ENCODE measurements at regions not wholly inside any gene's neighbourhood (a gene's known extent, or its start where the extent isn't known, plus 50 kb on each side); places are given as distances from the start of the nearest gene placed in this dataset.

GRCh38 chr18:46236156-46236555, 132.0 kb downstream of the HAUS1 start:
- intact Hi-C loops (cut with DNase I, micrococcal nuclease) = no loop called here
- Histone ChIP-seq H3K27ac (ENCODE audit: low read depth in 1 of 2, low read length in 2 of 2) (no peak overlapping the region), H3K9me3 (ENCODE audit: control insufficient read depth in 1 of 2, insufficient read depth in 1 of 2, low read length in 2 of 2) (no peaks in the 10 kb centered on the region), H3K4me3 (ENCODE audit: low read length) (no peak overlapping the region), H3K4me1 (ENCODE audit: insufficient read depth, low read length) (no peaks in the 10 kb centered on the region), H3K27me3 (ENCODE audit: control insufficient read depth in 1 of 2, insufficient read depth in 2 of 2, low read length in 2 of 2) (no peaks in the 10 kb centered on the region), H3K36me3 (ENCODE audit: insufficient read depth, low read length) (peaks cover 11% of the 10 kb centered on the region)
- H3K27ac Mint-ChIP-seq = no peak overlapping the region
- peaks cover 67% of the 10 kb centered on the region for H3K4me1 Mint-ChIP-seq (ENCODE audit: low read depth)
- no peak for ATAC-seq (ENCODE audit: poor library complexity)
- ChIA-PET CTCF (interaction anchor here (0.7 kb wide), 1 partner anchor 62 kb away, joined by 4 read pairs; a partner anchor contains a TSS), POLR2A (no interaction called here)
- TF ChIP-seq CTCF (IDR thresholded peaks at IDR 0.05) = no peak
- H3K4me3 Mint-ChIP-seq = no peak overlapping the region
- peaks cover 22% of the 10 kb centered on the region for H3K36me3 Mint-ChIP-seq (ENCODE audit: low read depth)
- H3K9me3 Mint-ChIP-seq = no peaks in the 10 kb centered on the region
- no peak for DNase-seq
- H3K27me3 Mint-ChIP-seq = no peaks in the 10 kb centered on the region

- Mint-ChIP-seq H3K36me3 (ENCODE audit: low read depth) (peaks cover 22% of the 10 kb centered on the region), H3K27ac (no peak overlapping the region), H3K4me1 (ENCODE audit: low read depth) (peaks cover 57% of the 10 kb centered on the region), H3K27me3 (no peaks in the 10 kb centered on the region), H3K4me3 (no peak overlapping the region), H3K9me3 (no peaks in the 10 kb centered on the region)
- ATAC-seq (ENCODE audit: poor library complexity) = no peak
- CTCF ChIA-PET = no interaction called here
- H3K36me3 ChIP-seq (ENCODE audit: insufficient read depth, low read length) = peaks cover 11% of the 10 kb centered on the region
- TF ChIP-seq CTCF (IDR thresholded peaks at IDR 0.05) = no peak
- no peaks in the 10 kb centered on the region for H3K27me3 ChIP-seq (ENCODE audit: control insufficient read depth in 1 of 2, insufficient read depth in 2 of 2, low read length in 2 of 2)
- DNase-seq = no peak
- H3K4me1 ChIP-seq (ENCODE audit: insufficient read depth, low read length) = no peaks in the 10 kb centered on the region
- H3K4me3 ChIP-seq (ENCODE audit: low read length) = no peak overlapping the region
- intact Hi-C loops (cut with DNase I, micrococcal nuclease) = no loop called here
- POLR2A ChIA-PET = interaction anchor here (0.6 kb wide), 1 partner anchor 63 kb away, joined by 3 read pairs; no protein-coding TSS in a partner anchor
- H3K9me3 ChIP-seq (ENCODE audit: control insufficient read depth in 1 of 2, insufficient read depth in 1 of 2, low read length in 2 of 2) = no peaks in the 10 kb centered on the region
- H3K27ac ChIP-seq (ENCODE audit: low read depth in 1 of 2, low read length in 2 of 2) = no peak overlapping the region
Measured at GRCh38 chr18:46237891-46238290, 133.7 kb downstream of the HAUS1 start.

GRCh38 chr18:46239549-46239948, 135.4 kb downstream of the HAUS1 start:
- peaks cover 11% of the 10 kb centered on the region for H3K36me3 ChIP-seq (ENCODE audit: insufficient read depth, low read length)
- Mint-ChIP-seq H3K27ac (peak overlapping the region; percentile 54), H3K36me3 (ENCODE audit: low read depth) (peaks cover 22% of the 10 kb centered on the region), H3K4me3 (no peak overlapping the region), H3K4me1 (ENCODE audit: low read depth) (peaks cover 54% of the 10 kb centered on the region), H3K9me3 (no peaks in the 10 kb centered on the region), H3K27me3 (no peaks in the 10 kb centered on the region)
- no peak for TF ChIP-seq CTCF (IDR thresholded peaks at IDR 0.05)
- H3K27me3 ChIP-seq (ENCODE audit: control insufficient read depth in 1 of 2, insufficient read depth in 2 of 2, low read length in 2 of 2) = no peaks in the 10 kb centered on the region
- no peak overlapping the region for H3K27ac ChIP-seq (ENCODE audit: low read depth in 1 of 2, low read length in 2 of 2)
- DNase-seq (no peak), ATAC-seq (ENCODE audit: poor library complexity) (no peak)
- no peak overlapping the region for H3K4me3 ChIP-seq (ENCODE audit: low read length)
- POLR2A ChIA-PET = interaction anchor here (1.6 kb wide), 1 partner anchor 11 kb away, joined by 5 read pairs; no protein-coding TSS in a partner anchor
- H3K4me1 ChIP-seq (ENCODE audit: insufficient read depth, low read length) = no peaks in the 10 kb centered on the region
- H3K9me3 ChIP-seq (ENCODE audit: control insufficient read depth in 1 of 2, insufficient read depth in 1 of 2, low read length in 2 of 2) = no peaks in the 10 kb centered on the region
- CTCF ChIA-PET = interaction anchor here (1.0 to 1.4 kb wide), 3 partner anchors 15 to 66 kb away, joined by 3 to 5 read pairs (median 4); a partner anchor contains a TSS
- intact Hi-C loops (cut with DNase I, micrococcal nuclease) = no loop called here

Data from CD4-positive, alpha-beta T cell (primary cell).